ENCODE measurements at regions not wholly inside any gene's neighbourhood (a gene's known extent, or its start where the extent isn't known, plus 50 kb on each side); places are given as distances from the start of the nearest gene placed in this dataset.
A peak's percentile ranks its signal among the peaks of the same experiment; 100 is the strongest.
"Not testable (repeated sequence)": the region's sequence is repeated elsewhere in the genome, so short reads cannot be mapped to it uniquely, and the experiment has no call there.

- DNase-seq, result peak; percentile 44 to 57
Measured at GRCh38 chr13:24995225-24995804, 100.6 kb upstream of the PABPC3 start.

- DNase-seq, result no peak
Measured at GRCh38 chr13:24997367-24997967, 98.5 kb upstream of the PABPC3 start.

- DNase-seq, result no peak
Measured at GRCh38 chr13:24998433-24998832, 97.5 kb upstream of the PABPC3 start.

GRCh38 chr13:25001476-25002206 lies 94.3 kb upstream of the PABPC3 start:
- DNase-seq, result no peak

- DNase-seq, result not testable (repeated sequence)
Measured at GRCh38 chr13:25002311-25002710, 93.6 kb upstream of the PABPC3 start.

- not testable (repeated sequence) for DNase-seq
Measured at GRCh38 chr13:25004489-25004888, 91.4 kb upstream of the PABPC3 start.

- DNase-seq, result peak in 1 of 2 donors; percentile 14
Measured at GRCh38 chr13:25005050-25005497, 90.9 kb upstream of the PABPC3 start.

GRCh38 chr13:25007389-25007788 lies 88.5 kb upstream of the PABPC3 start:
- not testable (repeated sequence) for DNase-seq

GRCh38 chr13:25014398-25014973 lies 81.5 kb upstream of the PABPC3 start:
- DNase-seq, result not testable (repeated sequence)

GRCh38 chr13:25017176-25017575 lies 78.8 kb upstream of the PABPC3 start:
- not testable (repeated sequence) for DNase-seq

- peak in 1 of 2 donors; percentile 11 for DNase-seq
Measured at GRCh38 chr13:25017808-25018728, 77.9 kb upstream of the PABPC3 start.

- DNase-seq, result no peak
Measured at GRCh38 chr13:25018729-25019115, 77.2 kb upstream of the PABPC3 start.

- not testable (repeated sequence) for DNase-seq
Measured at GRCh38 chr13:25019741-25020140, 76.2 kb upstream of the PABPC3 start.

GRCh38 chr13:25024175-25024574 lies 71.8 kb upstream of the PABPC3 start:
- DNase-seq, result no peak

- no peak for DNase-seq
Measured at GRCh38 chr13:25032160-25032559, 63.8 kb upstream of the PABPC3 start.

- DNase-seq, result no peak
Measured at GRCh38 chr13:25034173-25034572, 61.8 kb upstream of the PABPC3 start.

GRCh38 chr13:25037057-25037813 lies 58.7 kb upstream of the PABPC3 start:
- peak in 1 of 2 donors; percentile 29 for DNase-seq

- no peak for DNase-seq
Measured at GRCh38 chr13:25042151-25042865, 53.6 kb upstream of the PABPC3 start.

- DNase-seq, result no peak
Measured at GRCh38 chr13:25044071-25044470, 51.9 kb upstream of the PABPC3 start.

Data from right lung (tissue), 2 donors.